H1 (cell line): ENCODE measurements at regions not wholly inside any gene's neighbourhood (a gene's known extent, or its start where the extent isn't known, plus 50 kb on each side); places are given as distances from the start of the nearest gene placed in this dataset.

Experiments used
- CTCF ChIA-PET: fragments of 300-600 bp; sonication (Branson Sonifier 250); formaldehyde crosslinking; loops from one replicate; lab custom pipeline; 2021; ENCODE audit not compliant: partially characterized antibody; lab: Charles Lee
- POLR2A ChIA-PET: fragments of 300-600 bp; sonication (Branson Sonifier 250); formaldehyde crosslinking; loops from one replicate; lab custom pipeline; 2021; ENCODE audit warnings: inconsistent platforms; ENCODE audit not compliant: partially characterized antibody; lab: Charles Lee
- DNase-seq, 2 experiments: peaks; one replicate each; pipeline versions ENCODE4 v3.0.0 to v3.0.0-alpha.2; 2010 to 2022; ENCODE audit warnings: low spot score in 2 of 2, low read depth in 1 of 2, mixed read lengths in 1 of 2
- FAIRE-seq: peaks from 2 replicates; lab custom pipeline; 2011; peaks lifted over from hg19 to GRCh38; lab: Jason Lieb, UNC
- H2AFZ ChIP-seq: 2 replicates; pipeline ENCODE4 v1.8.1; 2012; ENCODE audit warnings: low read length, inconsistent platforms
- H2AK5ac ChIP-seq: 2 replicates; pipeline ENCODE4 v1.6.1; 2013; ENCODE audit warnings: low read depth, low read length
- H2BK120ac ChIP-seq: replicated peaks from 2 replicates; pipeline ENCODE3; 2013; ENCODE audit warnings: low read depth, low read length, inconsistent platforms
- H2BK12ac ChIP-seq: 2 replicates; pipeline ENCODE4 v1.6.1; 2013; ENCODE audit warnings: low read depth, low read length
- H2BK15ac ChIP-seq: 2 replicates; pipeline ENCODE4 v1.6.1; 2013; ENCODE audit warnings: low read length
- H2BK20ac ChIP-seq: 2 replicates; pipeline ENCODE4 v1.6.1; 2013; ENCODE audit warnings: low read length
- H2BK5ac ChIP-seq: 2 replicates; pipeline ENCODE4 v1.6.1; 2013; ENCODE audit warnings: low read depth, low read length
- H3K14ac ChIP-seq: 2 replicates; pipeline ENCODE4 v1.6.1; 2013; ENCODE audit warnings: inconsistent platforms; ENCODE audit not compliant: insufficient read length
- H3K18ac ChIP-seq: 2 replicates; pipeline ENCODE4 v1.6.1; 2013; ENCODE audit warnings: low read length; ENCODE audit errors: extremely low read depth
- H3K23ac ChIP-seq: 2 replicates; pipeline ENCODE4 v1.6.1; 2013; ENCODE audit warnings: inconsistent platforms; ENCODE audit not compliant: insufficient read length
- H3K23me2 ChIP-seq: 2 replicates; pipeline ENCODE4 v1.6.1; 2013; ENCODE audit warnings: low read depth, low read length
- H3K27ac ChIP-seq: 2 replicates; pipeline ENCODE4 v1.6.1; 2011; ENCODE audit warnings: low read depth, low read length, inconsistent platforms
- H3K27me3 ChIP-seq, 4 experiments: replicated peaks in 1 of 4; 1 replicate in 1 of 4; 2 replicates in 3 of 4; pipeline versions ENCODE4 v1.6.1 to v1.8.1; 2011 to 2013; ENCODE audit warnings: low read length in 3 of 4, mild to moderate bottlenecking in 3 of 4, inconsistent platforms in 2 of 4, mixed read lengths in 2 of 4, moderate library complexity in 1 of 4; ENCODE audit not compliant: control insufficient read depth in 3 of 4, insufficient read depth in 3 of 4; ENCODE audit errors: extremely low read depth in 1 of 4
- H3K36me3 ChIP-seq, 4 experiments: 2 replicates each; pipeline versions ENCODE4 v1.6.1 to v1.8.1; 2011 to 2013; ENCODE audit warnings: mild to moderate bottlenecking in 4 of 4, low read length in 3 of 4, moderate library complexity in 2 of 4, control low read depth in 1 of 4, inconsistent platforms in 1 of 4; ENCODE audit not compliant: insufficient read depth in 4 of 4, control insufficient read depth in 2 of 4
- H3K4ac ChIP-seq: replicated peaks from 2 replicates; pipeline ENCODE3; 2013; ENCODE audit warnings: low read length, low read depth, mixed read lengths, inconsistent platforms; ENCODE audit not compliant: insufficient read length
- H3K4me1 ChIP-seq, 4 experiments: replicated peaks in 1 of 4; 1 replicate in 1 of 4; 2 replicates in 3 of 4; pipeline versions ENCODE4 v1.6.1 to v1.8.1; 2011 to 2013; ENCODE audit warnings: low read length in 3 of 4, inconsistent platforms in 2 of 4, mixed read lengths in 1 of 4; ENCODE audit not compliant: insufficient read depth in 4 of 4, control insufficient read depth in 3 of 4
- H3K4me2 ChIP-seq, 2 experiments: 2 replicates each; pipeline versions ENCODE4 v1.6.1 to v1.8.1; 2011 to 2013; ENCODE audit warnings: low read depth in 2 of 2, low read length in 2 of 2, control low read depth in 1 of 2, inconsistent platforms in 1 of 2, mild to moderate bottlenecking in 1 of 2; ENCODE audit not compliant: insufficient read depth in 1 of 2
- H3K4me3 ChIP-seq, 4 experiments: fragments of 200-600, 300-600 bp in 1 of 4; sonication (generic), shearing (Covaris generic), sonication (Bioruptor Twin) in 1 of 4; 2 replicates each; pipeline versions ENCODE4 v1.5.1 to v1.8.1; 2011 to 2016; ENCODE audit warnings: low read length in 4 of 4, low read depth in 3 of 4, control low read depth in 2 of 4, inconsistent platforms in 2 of 4, mild to moderate bottlenecking in 2 of 4, mixed read lengths in 1 of 4, moderate library complexity in 1 of 4; ENCODE audit not compliant: insufficient read depth in 2 of 4; ENCODE audit errors: extremely low read depth in 1 of 4
- H3K56ac ChIP-seq: replicated peaks from 2 replicates; pipeline ENCODE3; 2013; ENCODE audit warnings: low read depth, mild to moderate bottlenecking, mixed read lengths, low read length, inconsistent platforms; ENCODE audit not compliant: insufficient read length
- H3K79me1 ChIP-seq: 2 replicates; pipeline ENCODE4 v1.6.1; 2013; ENCODE audit warnings: low read depth, low read length, control low read depth
- H3K79me2 ChIP-seq, 2 experiments: 2 replicates each; pipeline versions ENCODE4 v1.6.1 to v1.8.1; 2012 to 2013; ENCODE audit warnings: low read length in 2 of 2, mild to moderate bottlenecking in 2 of 2, inconsistent platforms in 1 of 2; ENCODE audit not compliant: insufficient read depth in 2 of 2, control insufficient read depth in 1 of 2
- H3K9ac ChIP-seq, 4 experiments: replicated peaks in 1 of 4; 1 replicate in 1 of 4; 2 replicates in 3 of 4; pipeline versions ENCODE4 v1.6.1 to v1.8.1; 2011 to 2013; ENCODE audit warnings: low read depth in 3 of 4, low read length in 3 of 4, control low read depth in 2 of 4, mild to moderate bottlenecking in 2 of 4, moderate library complexity in 2 of 4, inconsistent platforms in 1 of 4; ENCODE audit errors: extremely low read depth in 1 of 4
- H3K9me3 ChIP-seq, 2 experiments: 2 replicates each; pipeline versions ENCODE4 v1.6.1 to v1.8.1; 2012 to 2013; ENCODE audit warnings: mild to moderate bottlenecking in 2 of 2, moderate library complexity in 2 of 2, control low read depth in 1 of 2, inconsistent platforms in 1 of 2, low read depth in 1 of 2, low read length in 1 of 2, mixed read lengths in 1 of 2; ENCODE audit not compliant: insufficient read depth in 2 of 2
- H4K20me1 ChIP-seq, 2 experiments: replicated peaks in 1 of 2; 2 replicates each; pipeline versions ENCODE3 to v1.8.1; 2011 to 2013; ENCODE audit warnings: inconsistent platforms in 2 of 2, low read length in 2 of 2, mild to moderate bottlenecking in 1 of 2; ENCODE audit not compliant: insufficient read depth in 2 of 2, control insufficient read depth in 1 of 2
- H4K5ac ChIP-seq: 2 replicates; pipeline ENCODE4 v1.6.1; 2013; ENCODE audit warnings: low read length, low read depth, mixed read lengths, inconsistent platforms; ENCODE audit not compliant: insufficient read length
- H4K8ac ChIP-seq: 2 replicates; pipeline ENCODE4 v1.8.0; 2013; ENCODE audit warnings: mild to moderate bottlenecking, moderate library complexity, low read length, inconsistent platforms; ENCODE audit not compliant: insufficient read depth; ENCODE audit errors: extremely low read depth
- H4K91ac ChIP-seq: replicated peaks from 2 replicates; pipeline ENCODE3; 2013; ENCODE audit warnings: low read length, mixed read lengths, inconsistent platforms; ENCODE audit not compliant: insufficient read length
- BACH1 ChIP-seq: IDR thresholded peaks from 2 replicates; pipeline ENCODE4 v1.6.1; 2012; ENCODE audit warnings: low read length, improper control_type of control experiment
- CEBPB ChIP-seq: IDR thresholded peaks from 2 replicates; pipeline ENCODE4 v1.6.1; 2012; ENCODE audit warnings: low read depth, low read length
- EZH2 ChIP-seq: fragments of 200-600 bp; sonication (generic); IDR thresholded peaks from 2 replicates; pipeline ENCODE4 v1.7.1; 2012; ENCODE audit warnings: low read depth, mild to moderate bottlenecking, moderate library complexity, low read length, inconsistent platforms; ENCODE audit not compliant: severe bottlenecking
- HDAC2 ChIP-seq, 2 experiments: fragments of 300-600 bp in 1 of 2; sonication (generic) in 1 of 2; IDR thresholded peaks; 2 replicates each; pipeline ENCODE4 v1.6.1; 2011 to 2012; ENCODE audit warnings: low read depth in 2 of 2, low read length in 2 of 2, mild to moderate bottlenecking in 2 of 2, moderate library complexity in 2 of 2, borderline replicate concordance in 1 of 2, inconsistent platforms in 1 of 2
- MAFK ChIP-seq: IDR thresholded peaks from 2 replicates; pipeline ENCODE4 v1.6.1; 2012; ENCODE audit warnings: low read depth, mild to moderate bottlenecking, improper control_type of control experiment, low read length
- RAD21 ChIP-seq, 2 experiments: IDR thresholded peaks in 1 of 2; conservative IDR thresholded peaks in 1 of 2; 2 replicates each; pipeline ENCODE4 v1.6.1; 2011; ENCODE audit warnings: low read depth in 2 of 2, low read length in 2 of 2, improper control_type of control experiment in 1 of 2, inconsistent platforms in 1 of 2, mild to moderate bottlenecking in 1 of 2, moderate library complexity in 1 of 2
- SP4 ChIP-seq: IDR thresholded peaks from 2 replicates; pipeline ENCODE4 v1.6.1; 2012; ENCODE audit warnings: low read length, inconsistent platforms
- TCF12 ChIP-seq: IDR thresholded peaks from 2 replicates; pipeline ENCODE4 v1.6.1; 2011; ENCODE audit warnings: low read depth, mild to moderate bottlenecking, low read length
- WGBS, 2 experiments: shearing (Covaris generic) in 1 of 2; methylation state at CpG; one replicate each; pipeline versions ENCODE4 v1.1.6 to v1.1.7; 2013 to 2015; ENCODE audit warnings: low lambda C conversion rate in 2 of 2, mixed read lengths in 2 of 2, inconsistent platforms in 1 of 2, low coverage in 1 of 2, missing lambda C conversion rate in 1 of 2; ENCODE audit not compliant: insufficient replicate concordance in 2 of 2, insufficient coverage in 1 of 2, insufficient read length in 1 of 2; ENCODE audit errors: extremely low coverage in 1 of 2, missing lambda C conversion rate in 1 of 2; 5-methylcytosine and 5-hydroxymethylcytosine counted together

GRCh38 chr1:83807231-83807630 lies 191.7 kb downstream of the TTLL7 start:
- H3K27ac ChIP-seq = no peak overlapping the region
- no peak overlapping the region for H2BK5ac ChIP-seq
- H3K9ac ChIP-seq = no peak overlapping the region
- ChIA-PET POLR2A (no interaction called here), CTCF (no interaction called here)
- DNase-seq (no peak), FAIRE-seq (no peak)
- H3K4me1 ChIP-seq = peaks cover 0 to 3% (median under 1%) of the 10 kb centered on the region in 4 experiments; a peak in 1 of 7 replicates
- H3K9me3 ChIP-seq = no peaks in the 10 kb centered on the region
- WGBS, 2 experiments = 90% methylated on average over 1 of the region's 1 CpG; no CpG with 5 or more reads in 1 of the 2 experiments
- no peak overlapping the region for H2BK20ac ChIP-seq
- H2BK120ac ChIP-seq = no peak overlapping the region
- no peak overlapping the region for H3K56ac ChIP-seq
- H3K4ac ChIP-seq = no peak overlapping the region
- H4K5ac ChIP-seq = no peak overlapping the region
- no peak overlapping the region for H4K8ac ChIP-seq
- no peak overlapping the region for H2BK12ac ChIP-seq
- H3K18ac ChIP-seq = no peak overlapping the region
- H3K14ac ChIP-seq = no peak overlapping the region
- no peaks in the 10 kb centered on the region for H3K36me3 ChIP-seq
- H3K23me2 ChIP-seq = no peaks in the 10 kb centered on the region
- H4K91ac ChIP-seq = no peak overlapping the region
- H3K4me3 ChIP-seq = no peak overlapping the region
- H2BK15ac ChIP-seq = no peak overlapping the region
- no peaks in the 10 kb centered on the region for H4K20me1 ChIP-seq
- H2AFZ ChIP-seq = no peak overlapping the region
- no peak overlapping the region for H2AK5ac ChIP-seq
- H3K23ac ChIP-seq = no peak overlapping the region
- no peaks in the 10 kb centered on the region for H3K79me2 ChIP-seq
- H3K4me2 ChIP-seq = no peak overlapping the region
- TF ChIP-seq EZH2 (no peak), TCF12 (no peak), HDAC2 (IDR thresholded peaks at IDR 0.05; ENCODE audit: borderline replicate concordance in 1 of 2, low read depth in 2 of 2, low read length in 2 of 2) (no peak), RAD21 (IDR thresholded peaks at IDR 0.05 in 1 of 2, conservative IDR thresholded peaks at IDR 0.05 in 1 of 2; ENCODE audit: low read depth in 2 of 2, low read length in 2 of 2) (no peak), MAFK (no peak), CEBPB (no peak), SP4 (no peak), BACH1 (no peak)
- no peaks in the 10 kb centered on the region for H3K79me1 ChIP-seq
- no peaks in the 10 kb centered on the region for H3K27me3 ChIP-seq
